Mammary epithelial cell (primary cell): ENCODE measurements at regions not wholly inside any gene's neighbourhood (a gene's known extent, or its start where the extent isn't known, plus 50 kb on each side); places are given as distances from the start of the nearest gene placed in this dataset.

Experiments used
- CTCF ChIP-seq, 2 donors: IDR thresholded peaks in 1 of 2; conservative IDR thresholded peaks in 1 of 2; 2 replicates each; pipeline ENCODE4 v1.5.1; 2011 to 2012; ENCODE audit warnings: inconsistent platforms in 2 of 2, low read length in 2 of 2, mild to moderate bottlenecking in 2 of 2, control low read depth in 1 of 2, low read depth in 1 of 2; ENCODE audit not compliant: insufficient read depth in 1 of 2; ENCODE audit errors: extremely low read depth in 1 of 2
- EZH2 ChIP-seq: IDR thresholded peaks from 2 replicates; pipeline ENCODE4 v1.6.1; 2012; ENCODE audit warnings: low read length, inconsistent platforms, borderline replicate concordance

GRCh38 chr1:194339471-194339870, 1153.1 kb upstream of the B3GALT2 start:
- TF ChIP-seq CTCF (conservative IDR thresholded peaks at IDR 0.05 in 1 of 2, IDR thresholded peaks at IDR 0.05 in 1 of 2; ENCODE audit: extremely low read depth in 1 of 2, insufficient read depth in 1 of 2, low read depth in 1 of 2, low read length in 2 of 2) (no peak), EZH2 (no peak)
